ENCODE measurements at regions not wholly inside any gene's neighbourhood (a gene's known extent, or its start where the extent isn't known, plus 50 kb on each side); places are given as distances from the start of the nearest gene placed in this dataset.

GRCh38 chr22:49028111-49028510 lies 799.6 kb downstream of the BRD1 start:
- DNase-seq = no peak
- Mint-ChIP-seq H3K4me3 (no peak overlapping the region), H3K27me3 (peaks cover 19% of the 10 kb centered on the region), H3K4me1 (ENCODE audit: low read depth) (no peaks in the 10 kb centered on the region), H3K36me3 (ENCODE audit: low read depth) (no peaks in the 10 kb centered on the region), H3K27ac (no peak overlapping the region), H3K9me3 (no peaks in the 10 kb centered on the region)

- Mint-ChIP-seq H3K4me1 (ENCODE audit: low read depth) (no peaks in the 10 kb centered on the region), H3K36me3 (ENCODE audit: low read depth) (no peaks in the 10 kb centered on the region), H3K4me3 (no peak overlapping the region), H3K9me3 (no peaks in the 10 kb centered on the region), H3K27ac (no peak overlapping the region), H3K27me3 (peaks cover 16% of the 10 kb centered on the region)
- DNase-seq = no peak
Observed at GRCh38 chr22:49027368-49027670, 800.4 kb downstream of the BRD1 start.

GRCh38 chr22:49026494-49027367 lies 800.9 kb downstream of the BRD1 start:
- H3K27me3 Mint-ChIP-seq = peaks cover 12% of the 10 kb centered on the region
- H3K27ac Mint-ChIP-seq = no peak overlapping the region
- H3K9me3 Mint-ChIP-seq = no peaks in the 10 kb centered on the region
- no peaks in the 10 kb centered on the region for H3K36me3 Mint-ChIP-seq (ENCODE audit: low read depth)
- H3K4me3 Mint-ChIP-seq = no peak overlapping the region
- no peaks in the 10 kb centered on the region for H3K4me1 Mint-ChIP-seq (ENCODE audit: low read depth)
- no peak for DNase-seq

GRCh38 chr22:49025791-49026493 lies 801.7 kb downstream of the BRD1 start:
- Mint-ChIP-seq H3K4me1 (ENCODE audit: low read depth) (no peaks in the 10 kb centered on the region), H3K4me3 (no peak overlapping the region), H3K27me3 (peaks cover 10% of the 10 kb centered on the region)

GRCh38 chr22:49024775-49025440 lies 802.8 kb downstream of the BRD1 start:
- no peaks in the 10 kb centered on the region for H3K9me3 Mint-ChIP-seq
- H3K4me3 Mint-ChIP-seq = no peak overlapping the region
- H3K36me3 Mint-ChIP-seq (ENCODE audit: low read depth) = no peaks in the 10 kb centered on the region
- no peaks in the 10 kb centered on the region for H3K4me1 Mint-ChIP-seq (ENCODE audit: low read depth)
- H3K27me3 Mint-ChIP-seq = peaks cover 10% of the 10 kb centered on the region
- DNase-seq = no peak
- no peak overlapping the region for H3K27ac Mint-ChIP-seq

More at GRCh38 chr22:49025791-49026493, 801.7 kb downstream of the BRD1 start:
- DNase-seq = no peak
- Mint-ChIP-seq H3K36me3 (ENCODE audit: low read depth) (no peaks in the 10 kb centered on the region), H3K27ac (no peak overlapping the region), H3K9me3 (no peaks in the 10 kb centered on the region)

- no peaks in the 10 kb centered on the region for H3K36me3 Mint-ChIP-seq (ENCODE audit: low read depth)
- no peak overlapping the region for H3K4me3 Mint-ChIP-seq
- no peak for DNase-seq
- no peaks in the 10 kb centered on the region for H3K4me1 Mint-ChIP-seq (ENCODE audit: low read depth)
- H3K9me3 Mint-ChIP-seq = no peaks in the 10 kb centered on the region
- H3K27ac Mint-ChIP-seq = no peak overlapping the region
- peaks cover 10% of the 10 kb centered on the region for H3K27me3 Mint-ChIP-seq
Observed at GRCh38 chr22:49023879-49024774, 803.5 kb downstream of the BRD1 start.

- DNase-seq = no peak
- H3K27me3 Mint-ChIP-seq = peaks cover 10% of the 10 kb centered on the region
- H3K27ac Mint-ChIP-seq = no peak overlapping the region
- H3K9me3 Mint-ChIP-seq = no peaks in the 10 kb centered on the region
- H3K4me3 Mint-ChIP-seq = no peak overlapping the region
- H3K36me3 Mint-ChIP-seq (ENCODE audit: low read depth) = no peaks in the 10 kb centered on the region
- H3K4me1 Mint-ChIP-seq (ENCODE audit: low read depth) = no peaks in the 10 kb centered on the region
Observed at GRCh38 chr22:49023161-49023878, 804.4 kb downstream of the BRD1 start.

GRCh38 chr22:49022816-49023160 lies 804.9 kb downstream of the BRD1 start:
- Mint-ChIP-seq H3K27ac (no peak overlapping the region), H3K36me3 (ENCODE audit: low read depth) (no peaks in the 10 kb centered on the region), H3K4me3 (no peak overlapping the region), H3K27me3 (peaks cover 8% of the 10 kb centered on the region), H3K4me1 (ENCODE audit: low read depth) (no peaks in the 10 kb centered on the region), H3K9me3 (no peaks in the 10 kb centered on the region)
- no peak for DNase-seq

GRCh38 chr22:49021926-49022815 lies 805.5 kb downstream of the BRD1 start:
- H3K9me3 Mint-ChIP-seq = no peaks in the 10 kb centered on the region
- H3K27ac Mint-ChIP-seq = no peak overlapping the region
- H3K27me3 Mint-ChIP-seq = peaks cover 3% of the 10 kb centered on the region

GRCh38 chr22:49021131-49021925 lies 806.3 kb downstream of the BRD1 start:
- H3K4me1 Mint-ChIP-seq (ENCODE audit: low read depth) = no peaks in the 10 kb centered on the region
- no peaks in the 10 kb centered on the region for H3K27me3 Mint-ChIP-seq
- H3K4me3 Mint-ChIP-seq = no peak overlapping the region
- H3K36me3 Mint-ChIP-seq (ENCODE audit: low read depth) = no peaks in the 10 kb centered on the region
- DNase-seq = no peak
- no peaks in the 10 kb centered on the region for H3K9me3 Mint-ChIP-seq
- no peak overlapping the region for H3K27ac Mint-ChIP-seq

More at GRCh38 chr22:49021926-49022815, 805.5 kb downstream of the BRD1 start:
- Mint-ChIP-seq H3K36me3 (ENCODE audit: low read depth) (no peaks in the 10 kb centered on the region), H3K4me3 (no peak overlapping the region), H3K4me1 (ENCODE audit: low read depth) (no peaks in the 10 kb centered on the region)
- DNase-seq = no peak

- DNase-seq = no peak
- no peaks in the 10 kb centered on the region for H3K36me3 Mint-ChIP-seq (ENCODE audit: low read depth)
- no peaks in the 10 kb centered on the region for H3K9me3 Mint-ChIP-seq
- no peak overlapping the region for H3K27ac Mint-ChIP-seq
- H3K27me3 Mint-ChIP-seq = no peaks in the 10 kb centered on the region
- no peak overlapping the region for H3K4me3 Mint-ChIP-seq
- no peaks in the 10 kb centered on the region for H3K4me1 Mint-ChIP-seq (ENCODE audit: low read depth)
Observed at GRCh38 chr22:49019737-49020713, 807.6 kb downstream of the BRD1 start.

Data from activated T-cell treated with anti-CD3 and anti-CD28 coated beads, Interleukin-2, amount 50 U/mL, for 24 hours (primary cell).